RPMI8226 (cell line): ENCODE measurements at regions not wholly inside any gene's neighbourhood (a gene's known extent, or its start where the extent isn't known, plus 50 kb on each side); places are given as distances from the start of the nearest gene placed in this dataset.

Experiments
- DNase-seq: peaks from one replicate; pipeline ENCODE4 v3.0.0-alpha.2; 2015

DNA sequence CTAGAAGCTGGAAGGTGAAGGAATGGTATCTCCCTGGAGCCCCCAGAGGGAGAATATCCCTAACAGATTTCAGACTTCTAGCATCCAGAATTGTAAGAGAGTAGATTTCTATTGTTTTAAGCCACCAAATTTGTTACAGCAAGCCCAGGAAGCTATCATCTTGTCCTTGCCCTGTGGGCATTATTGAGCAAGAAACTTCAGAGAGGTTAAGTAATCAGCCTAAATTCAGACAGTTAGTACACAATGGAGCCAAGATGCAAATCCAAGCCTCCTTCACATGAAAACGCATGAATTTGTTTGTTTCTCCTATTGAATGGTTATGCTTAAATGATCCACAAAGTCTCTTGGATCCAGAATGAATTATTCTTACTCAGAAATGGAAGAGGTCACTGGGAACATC, 55.2 kb upstream of the TRIB2 start:
- DNase-seq: no peak

DNA sequence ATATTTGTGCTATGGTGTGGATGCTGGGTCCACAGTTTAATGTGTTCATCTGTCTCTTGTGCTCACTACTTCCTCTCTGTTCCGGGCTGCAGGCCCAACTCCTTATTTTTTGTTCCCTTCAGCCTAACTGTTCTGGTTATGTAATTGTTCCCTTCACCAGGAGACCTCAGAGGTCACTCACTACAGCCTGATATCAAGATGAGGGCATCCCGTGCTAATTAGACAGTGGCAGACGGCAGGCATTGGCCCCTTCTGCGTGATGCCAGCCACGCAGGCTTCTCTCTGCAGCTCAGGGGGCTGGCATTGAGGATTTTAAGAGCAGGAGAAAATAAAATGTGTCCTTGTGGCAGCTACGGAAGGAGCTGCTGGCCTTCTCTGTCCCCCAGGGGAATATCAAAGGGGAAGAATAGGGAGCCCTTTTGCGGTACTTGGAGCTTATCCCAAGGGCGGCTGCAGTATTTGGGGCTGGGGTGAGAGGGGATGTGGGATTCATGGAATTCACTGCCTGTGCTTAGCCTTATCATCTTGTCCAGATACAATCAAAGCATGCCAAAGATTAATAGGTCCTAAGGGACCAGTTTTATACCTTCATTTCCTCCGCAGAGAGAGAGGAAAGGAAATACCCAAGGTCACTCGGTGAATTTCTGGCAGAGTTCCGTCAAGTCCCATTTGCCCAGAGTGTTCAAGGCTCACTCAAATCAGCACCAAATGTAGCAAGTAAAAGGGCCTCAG, 53.3 kb upstream of the TRIB2 start:
- DNase-seq: no peak

DNA sequence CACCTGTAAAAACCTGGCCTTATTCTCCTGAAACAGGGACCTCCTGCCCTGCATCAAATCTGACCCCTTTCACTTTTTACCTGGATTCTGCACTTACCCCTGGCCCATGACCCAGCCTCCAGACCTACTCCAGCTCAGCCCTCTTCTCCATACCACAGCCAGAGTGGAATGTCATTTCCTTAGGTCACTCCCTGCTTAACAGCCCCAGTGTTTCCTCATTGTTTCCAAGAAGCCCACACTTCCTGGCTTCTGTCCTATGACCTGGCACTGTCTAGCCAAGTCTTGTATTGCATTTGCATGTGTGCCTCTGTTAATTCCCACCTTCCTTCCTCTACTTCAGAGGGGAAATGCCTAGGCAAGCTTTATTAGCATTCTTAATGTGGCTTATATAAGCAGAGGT, 51.4 kb upstream of the TRIB2 start:
- DNase-seq: no peak

DNA sequence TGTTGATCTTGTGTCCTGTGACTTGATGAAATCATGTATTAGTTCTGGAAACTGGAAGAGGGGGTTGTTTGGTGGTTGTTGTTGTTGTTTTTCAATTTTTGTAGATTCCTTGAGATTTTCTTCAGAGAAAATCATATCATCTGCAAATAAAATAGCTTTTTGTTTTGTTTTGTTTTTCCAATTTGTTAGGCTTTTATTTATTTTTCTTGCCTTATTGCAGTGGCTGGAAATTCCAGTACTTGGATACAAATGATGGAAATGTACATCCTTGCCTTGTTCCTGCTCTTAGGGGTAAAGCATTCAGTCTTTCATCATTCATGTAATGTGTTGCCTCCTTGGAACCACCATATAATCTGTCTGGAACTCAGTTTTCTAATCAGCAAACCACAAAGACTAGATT, 50.3 kb upstream of the TRIB2 start:
- no peak for DNase-seq
